Iris pigment epithelial cell (primary cell): ENCODE measurements at regions not wholly inside any gene's neighbourhood (a gene's known extent, or its start where the extent isn't known, plus 50 kb on each side); places are given as distances from the start of the nearest gene placed in this dataset.
A peak's percentile ranks its signal among the peaks of the same experiment; 100 is the strongest.
"Not testable (repeated sequence)": the region's sequence is repeated elsewhere in the genome, so short reads cannot be mapped to it uniquely, and the experiment has no call there.

Source experiments
- DNase-seq: peaks from one replicate; pipeline ENCODE4 v3.0.0-alpha.2; 2011; ENCODE audit warnings: low read depth

DNA sequence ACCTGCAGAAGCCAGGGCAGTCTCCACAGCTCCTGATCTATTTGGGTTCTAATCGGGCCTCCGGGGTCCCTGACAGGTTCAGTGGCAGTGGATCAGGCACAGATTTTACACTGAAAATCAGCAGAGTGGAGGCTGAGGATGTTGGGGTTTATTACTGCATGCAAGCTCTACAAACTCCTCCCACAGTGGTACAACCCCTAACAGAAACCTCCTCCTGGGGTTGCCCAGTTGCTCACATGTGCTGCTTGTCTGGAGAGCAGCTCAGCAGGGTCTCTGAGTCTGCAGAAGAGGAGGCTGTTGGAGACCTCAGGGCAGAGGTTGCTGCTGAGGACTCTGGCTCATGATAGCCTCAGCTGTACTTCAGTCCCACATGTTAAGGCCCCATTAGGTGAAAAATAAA, 1269.1 kb downstream of the RPIA start:
- not testable (repeated sequence) for DNase-seq

GRCh38 chr2:89968567-89968966, 1277.1 kb downstream of the RPIA start:
- DNase-seq = not testable (repeated sequence)

DNA sequence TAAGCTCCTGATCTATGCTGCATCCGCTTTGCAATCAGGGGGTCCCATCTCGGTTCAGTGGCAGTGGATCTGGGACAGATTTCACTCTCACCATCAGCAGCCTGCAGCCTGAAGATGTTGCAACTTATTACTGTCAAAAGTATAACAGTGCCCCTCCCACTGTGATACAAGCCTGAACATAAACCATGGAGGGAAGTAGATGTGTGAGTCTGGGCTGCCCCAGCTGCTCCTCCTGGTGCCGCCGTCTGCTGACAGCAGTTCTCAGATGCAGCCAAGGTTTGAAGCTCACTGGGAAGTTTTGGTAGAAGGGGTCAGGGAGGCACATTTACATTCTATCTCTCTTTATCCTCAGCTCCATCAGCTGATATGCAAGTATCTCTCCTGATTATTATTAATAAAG, 1277.7 kb downstream of the RPIA start:
- DNase-seq = peak; percentile 0

DNA sequence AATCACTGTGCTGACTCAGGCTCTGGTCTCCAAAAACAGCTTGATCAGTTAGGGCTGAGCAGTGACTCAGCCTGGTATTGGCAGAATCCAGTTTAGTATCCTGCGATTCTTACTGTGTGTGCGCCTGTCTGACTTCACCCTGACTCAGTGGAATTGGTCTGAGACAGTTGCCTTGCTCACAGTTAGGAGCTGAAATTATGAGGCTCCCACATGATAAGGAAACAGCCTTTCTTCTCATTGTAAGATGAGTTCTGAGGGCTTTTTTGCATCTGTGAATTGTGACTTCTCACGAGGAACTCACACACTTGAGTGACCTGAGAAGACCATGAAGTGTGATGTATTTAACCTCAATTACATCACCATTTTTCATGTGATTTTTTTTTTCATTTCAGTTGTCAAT, 1282.4 kb downstream of the RPIA start:
- DNase-seq = peak; percentile 21

- not testable (repeated sequence) for DNase-seq
Measured at GRCh38 chr2:89979826-89980537, 1288.5 kb downstream of the RPIA start.

GRCh38 chr2:89982246-89982645, 1290.8 kb downstream of the RPIA start:
- not testable (repeated sequence) for DNase-seq

DNA sequence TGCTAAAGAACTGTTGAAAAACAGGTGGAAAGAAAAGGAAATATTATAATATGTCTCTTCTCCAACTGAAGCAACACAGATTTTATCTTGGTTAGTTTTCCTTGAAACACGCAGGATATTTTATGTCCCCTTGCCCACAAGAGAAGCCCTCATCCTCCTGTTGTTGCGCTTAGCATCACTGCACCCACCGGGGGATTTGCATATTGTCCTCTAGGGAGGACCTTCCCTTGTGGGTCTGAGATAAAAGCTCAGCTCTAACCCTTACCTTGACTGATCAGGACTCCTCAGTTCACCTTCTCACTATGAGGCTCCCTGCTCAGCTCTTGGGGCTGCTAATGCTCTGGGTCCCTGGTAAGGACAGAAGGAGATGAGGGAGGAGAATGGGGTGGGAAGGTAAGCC, 1294.2 kb downstream of the RPIA start:
- not testable (repeated sequence) for DNase-seq

GRCh38 chr2:89986532-89986931, 1295.1 kb downstream of the RPIA start:
- DNase-seq = not testable (repeated sequence)

DNA sequence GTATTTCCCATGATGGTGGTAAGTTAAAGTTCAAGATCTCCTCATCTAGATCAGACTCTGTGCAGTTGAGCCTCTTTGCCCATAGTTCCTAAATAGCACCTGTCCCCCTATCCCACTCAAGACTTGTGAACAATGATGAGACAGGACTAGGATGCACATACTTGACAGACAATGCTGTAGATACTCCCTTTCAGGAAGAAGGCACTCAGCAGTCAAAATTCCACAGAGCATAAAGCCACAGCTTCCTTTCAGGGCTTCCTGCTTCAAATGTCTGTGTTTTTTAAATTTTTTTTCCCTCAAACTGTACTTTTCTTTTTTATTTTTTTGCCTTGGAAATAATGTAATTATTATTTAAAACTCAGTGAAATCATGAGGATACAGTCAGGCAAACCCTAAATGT, 1305.3 kb downstream of the RPIA start:
- DNase-seq = not testable (repeated sequence)

- not testable (repeated sequence) for DNase-seq
Measured at GRCh38 chr2:90004553-90004952, 1313.1 kb downstream of the RPIA start.

- DNase-seq = not testable (repeated sequence)
Measured at GRCh38 chr2:90010442-90011100, 1319.1 kb downstream of the RPIA start.

DNA sequence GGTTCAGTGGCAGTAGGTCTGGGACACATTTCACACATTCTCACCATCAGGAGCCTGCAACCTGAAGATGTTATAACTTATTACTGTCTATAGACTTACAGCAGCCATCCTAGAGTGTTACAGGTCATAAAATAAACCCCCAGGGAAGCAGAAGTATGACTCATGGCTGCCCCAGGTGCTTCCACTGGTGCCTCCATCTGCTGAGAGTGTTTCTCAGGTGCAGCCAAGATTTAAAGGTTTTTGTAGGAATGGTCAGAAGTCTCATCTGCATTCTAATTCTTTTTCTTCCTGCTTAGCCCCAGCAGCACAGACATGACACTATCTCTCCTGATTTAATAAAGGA, 1319.6 kb downstream of the RPIA start:
- DNase-seq = not testable (repeated sequence)

DNA sequence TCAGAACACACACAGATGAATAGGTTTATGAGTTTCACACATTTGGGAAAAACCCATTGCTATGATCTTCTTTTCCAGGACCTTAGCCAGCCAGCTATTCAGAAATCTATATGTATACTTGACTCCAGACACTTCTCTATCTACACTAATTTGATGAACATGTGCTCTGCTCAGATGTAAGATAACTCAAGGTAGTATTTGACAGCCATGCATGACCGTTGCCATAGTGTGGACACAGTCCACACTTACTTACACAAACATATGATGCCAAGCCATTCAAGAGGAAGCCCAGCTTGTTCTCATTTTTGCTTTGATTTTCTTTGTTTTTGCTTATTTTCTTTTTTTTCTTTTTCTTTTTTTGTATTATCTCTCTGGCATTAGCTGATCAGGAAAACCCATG, 1328.4 kb downstream of the RPIA start:
- not testable (repeated sequence) for DNase-seq

DNA sequence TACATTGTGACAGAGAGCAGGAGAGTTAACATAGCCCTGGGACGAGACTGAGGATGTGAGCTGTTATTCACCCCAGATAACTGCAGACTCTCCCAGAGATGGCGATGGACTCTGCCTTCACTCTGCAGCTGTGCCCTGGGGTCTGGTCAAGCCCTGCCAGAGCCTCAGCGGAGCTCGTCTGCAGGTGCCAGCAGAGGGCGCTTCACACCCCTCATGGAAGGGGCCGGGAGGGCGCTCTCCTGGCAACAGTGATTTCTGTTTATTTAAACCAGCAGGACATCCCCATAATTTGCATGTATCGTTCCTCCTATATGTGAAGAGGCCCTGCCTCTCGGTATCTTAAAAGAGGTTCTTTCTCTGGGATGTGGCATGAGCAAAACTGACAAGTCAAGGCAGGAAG, 1329.8 kb downstream of the RPIA start:
- DNase-seq = not testable (repeated sequence)

GRCh38 chr2:90027231-90027643, 1335.8 kb downstream of the RPIA start:
- not testable (repeated sequence) for DNase-seq

DNA sequence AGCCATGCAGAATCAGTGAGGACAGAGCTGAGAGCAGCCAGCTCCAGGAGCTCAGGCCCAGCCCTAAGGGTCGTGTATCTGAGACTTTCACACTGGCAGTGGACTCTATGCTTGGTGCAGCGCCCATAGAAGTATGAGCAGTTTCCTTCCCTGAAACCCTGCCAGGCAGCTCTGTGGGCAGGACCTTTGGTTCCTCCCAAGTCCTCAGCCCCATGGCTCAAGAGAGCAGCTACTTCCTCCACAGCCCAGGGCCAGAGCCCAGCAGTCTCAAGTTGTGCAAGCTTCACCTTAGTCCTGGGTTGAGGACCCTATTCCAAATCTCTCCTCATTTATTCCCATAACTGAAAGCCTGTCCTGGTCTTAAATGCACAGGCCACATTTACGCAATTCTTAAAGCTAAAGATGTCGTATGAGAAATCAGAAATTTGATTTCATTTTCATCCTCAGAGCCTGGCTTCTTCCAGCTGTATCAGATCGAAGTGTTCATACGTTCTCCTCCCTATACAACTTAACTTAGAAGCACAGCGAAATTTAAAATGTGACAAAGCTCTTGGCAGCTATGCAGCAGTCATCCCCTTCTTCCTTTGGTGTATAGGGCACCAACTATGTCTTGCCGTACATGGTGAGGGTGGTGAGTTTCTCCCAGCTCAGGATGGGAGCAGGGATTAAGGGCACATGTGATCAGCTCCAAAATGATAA, 1337.1 kb downstream of the RPIA start:
- DNase-seq = not testable (repeated sequence)

DNA sequence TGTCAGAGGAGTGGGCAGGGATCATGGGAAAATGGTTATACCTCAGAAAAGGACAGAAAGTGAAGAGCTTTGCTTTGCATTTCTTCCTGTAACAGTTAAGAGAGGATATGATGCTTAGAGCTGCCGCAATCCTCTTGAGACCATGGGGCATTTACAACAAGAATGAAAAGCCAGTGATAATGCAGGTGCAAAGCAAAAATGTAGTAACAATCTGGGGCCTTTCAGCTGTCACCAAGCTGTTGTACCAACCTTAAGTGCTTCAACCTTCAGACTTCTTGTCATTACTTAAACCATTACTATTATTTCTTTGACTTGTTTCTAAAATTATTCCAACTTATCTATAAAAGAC, 1337.6 kb downstream of the RPIA start:
- DNase-seq = not testable (repeated sequence)

- not testable (repeated sequence) for DNase-seq
Measured at GRCh38 chr2:90032269-90032668, 1340.8 kb downstream of the RPIA start.

- not testable (repeated sequence) for DNase-seq
Measured at GRCh38 chr2:90036335-90036734, 1344.9 kb downstream of the RPIA start.

GRCh38 chr2:90039093-90039492, 1347.6 kb downstream of the RPIA start:
- DNase-seq = not testable (repeated sequence)

GRCh38 chr2:90047776-90048175, 1356.3 kb downstream of the RPIA start:
- not testable (repeated sequence) for DNase-seq

- not testable (repeated sequence) for DNase-seq
Measured at GRCh38 chr2:90052113-90052631, 1360.7 kb downstream of the RPIA start.
